ENCODE measurements at regions not wholly inside any gene's neighbourhood (a gene's known extent, or its start where the extent isn't known, plus 50 kb on each side); places are given as distances from the start of the nearest gene placed in this dataset.

DNA sequence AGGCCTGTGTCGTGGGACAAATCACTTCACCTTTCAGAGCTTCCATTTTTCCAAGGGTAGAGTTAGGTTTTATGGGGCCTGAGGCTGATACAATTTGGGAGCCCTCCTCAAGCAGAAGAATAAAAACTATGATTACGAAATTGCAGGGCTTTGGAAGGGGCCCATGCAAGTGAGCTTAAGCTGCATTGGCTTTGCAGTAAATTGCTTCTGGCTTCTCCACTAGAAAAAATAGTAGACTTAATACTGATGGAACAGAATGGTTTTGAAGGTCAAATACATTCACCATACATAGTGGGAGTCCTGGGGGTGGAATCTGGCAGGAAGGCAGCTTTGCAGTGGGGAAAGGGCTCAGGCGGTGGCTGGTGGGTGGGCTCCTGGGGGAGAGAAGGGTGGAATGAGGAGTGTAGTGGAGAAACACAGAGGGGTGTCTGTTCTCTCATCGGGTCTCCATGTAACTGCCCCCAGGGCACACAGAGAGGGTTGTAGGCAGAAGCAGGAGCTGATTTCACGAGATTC is 55.9 kb upstream of the RNF24 start:
- TF ChIP-seq, protein P1, sequence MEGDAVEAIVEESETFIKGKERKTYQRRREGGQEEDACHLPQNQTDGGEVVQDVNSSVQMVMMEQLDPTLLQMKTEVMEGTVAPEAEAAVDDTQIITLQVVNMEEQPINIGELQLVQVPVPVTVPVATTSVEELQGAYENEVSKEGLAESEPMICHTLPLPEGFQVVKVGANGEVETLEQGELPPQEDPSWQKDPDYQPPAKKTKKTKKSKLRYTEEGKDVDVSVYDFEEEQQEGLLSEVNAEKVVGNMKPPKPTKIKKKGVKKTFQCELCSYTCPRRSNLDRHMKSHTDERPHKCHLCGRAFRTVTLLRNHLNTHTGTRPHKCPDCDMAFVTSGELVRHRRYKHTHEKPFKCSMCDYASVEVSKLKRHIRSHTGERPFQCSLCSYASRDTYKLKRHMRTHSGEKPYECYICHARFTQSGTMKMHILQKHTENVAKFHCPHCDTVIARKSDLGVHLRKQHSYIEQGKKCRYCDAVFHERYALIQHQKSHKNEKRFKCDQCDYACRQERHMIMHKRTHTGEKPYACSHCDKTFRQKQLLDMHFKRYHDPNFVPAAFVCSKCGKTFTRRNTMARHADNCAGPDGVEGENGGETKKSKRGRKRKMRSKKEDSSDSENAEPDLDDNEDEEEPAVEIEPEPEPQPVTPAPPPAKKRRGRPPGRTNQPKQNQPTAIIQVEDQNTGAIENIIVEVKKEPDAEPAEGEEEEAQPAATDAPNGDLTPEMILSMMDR (IDR thresholded peaks at IDR 0.05): no peak
- no peak for TF ChIP-seq EZH2 (IDR thresholded peaks at IDR 0.05)
- TF ChIP-seq EZH2phosphoT487 (IDR thresholded peaks at IDR 0.05): no peak

Measured in neural progenitor cell (in vitro differentiated cells).